ENCODE measurements at regions not wholly inside any gene's neighbourhood (a gene's known extent, or its start where the extent isn't known, plus 50 kb on each side); places are given as distances from the start of the nearest gene placed in this dataset.

GRCh38 chr2:16282511-16282910, 342.2 kb downstream of the MYCN start:
- Mint-ChIP-seq H3K27ac (no peak overlapping the region), H3K4me3 (no peak overlapping the region), H3K36me3 (no peaks in the 10 kb centered on the region), H3K27me3 (no peaks in the 10 kb centered on the region), H3K9me3 (no peaks in the 10 kb centered on the region), H3K4me1 (ENCODE audit: low read depth in 2 of 2) (no peaks in the 10 kb centered on the region)
- DNase-seq (ENCODE audit: low spot score) (no peak), ATAC-seq (no peak)

DNA sequence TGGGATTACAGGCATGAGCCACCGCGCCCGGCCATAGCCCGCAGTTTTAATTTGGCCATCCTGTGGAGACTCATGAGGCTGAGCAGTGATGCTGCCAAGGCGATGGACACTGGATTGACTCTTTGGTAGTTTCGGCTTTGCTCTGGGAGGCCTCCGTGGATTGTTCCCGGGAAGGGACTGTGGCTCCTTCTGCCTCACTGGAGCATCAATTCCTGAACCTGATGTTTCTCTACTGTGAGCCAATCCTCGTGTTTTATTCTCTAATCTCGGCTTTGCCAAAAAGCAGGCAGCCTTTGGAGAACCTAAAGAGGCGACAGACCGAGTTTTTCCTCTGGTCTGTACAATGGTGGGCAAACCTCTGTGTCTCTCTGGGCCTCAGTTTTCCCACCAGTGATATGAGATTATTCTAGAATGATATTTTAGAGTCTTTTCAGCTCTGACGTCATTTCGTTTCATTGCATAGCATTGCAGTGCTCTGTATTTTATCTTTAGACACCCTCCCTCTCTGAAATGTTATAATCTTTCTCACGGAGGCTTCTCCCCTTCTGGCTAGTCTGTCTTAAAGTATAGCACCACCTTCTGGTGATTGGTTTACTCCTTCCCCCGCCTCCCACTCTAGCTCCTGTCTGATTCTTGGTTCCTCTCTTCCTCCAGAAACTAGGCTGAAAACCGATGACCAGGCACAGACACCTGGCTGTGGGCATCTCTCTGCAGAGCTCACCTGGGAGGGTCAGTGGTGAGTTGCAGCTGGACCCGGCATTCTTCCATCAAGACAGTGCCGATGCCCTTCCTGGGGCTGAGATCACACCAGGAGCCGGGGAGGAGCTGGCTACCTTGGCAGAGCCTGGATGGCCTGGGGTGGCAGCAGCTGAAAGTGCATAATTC, 341.3 kb downstream of the MYCN start:
- Mint-ChIP-seq H3K4me3 (no peak overlapping the region), H3K9me3 (no peaks in the 10 kb centered on the region), H3K4me1 (ENCODE audit: low read depth in 2 of 2) (peaks cover 0 to 2% of the 10 kb centered on the region in 2 donors), H3K27me3 (peaks cover 0 to 2% of the 10 kb centered on the region in 2 donors), H3K36me3 (no peaks in the 10 kb centered on the region), H3K27ac (no peak overlapping the region)
- ATAC-seq (no peak), DNase-seq (ENCODE audit: low spot score) (no peak)

GRCh38 chr2:16280081-16280480, 339.7 kb downstream of the MYCN start:
- ATAC-seq (peak in 1 of 2 donors; percentile 30), DNase-seq (ENCODE audit: low spot score) (no peak)
- Mint-ChIP-seq H3K4me1 (ENCODE audit: low read depth in 2 of 2) (peaks cover 0 to 2% of the 10 kb centered on the region in 2 donors), H3K9me3 (no peaks in the 10 kb centered on the region), H3K36me3 (no peaks in the 10 kb centered on the region), H3K27ac (no peak overlapping the region), H3K4me3 (no peak overlapping the region), H3K27me3 (peaks cover 0 to 2% of the 10 kb centered on the region in 2 donors)

DNA sequence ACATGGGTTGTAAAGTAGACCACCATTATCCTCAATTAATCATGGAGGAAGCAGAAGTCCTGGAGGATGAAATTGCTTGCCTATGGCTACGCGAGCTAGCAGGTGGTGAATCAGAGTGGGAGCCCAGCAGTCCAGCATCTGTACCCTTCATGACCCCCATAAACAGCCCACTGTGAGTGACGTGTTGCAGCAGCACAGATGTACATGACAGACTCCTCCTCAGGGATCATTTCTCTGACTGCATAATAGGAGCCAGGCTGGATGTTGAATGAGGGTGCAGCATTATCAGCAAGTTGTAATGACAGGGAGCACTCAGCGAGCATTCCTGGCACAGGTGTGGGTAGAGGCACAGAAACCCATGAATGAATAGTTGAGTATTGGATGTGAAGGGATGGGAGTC, 339.3 kb downstream of the MYCN start:
- peaks cover 0 to 2% of the 10 kb centered on the region in 2 donors for H3K27me3 Mint-ChIP-seq
- H3K9me3 Mint-ChIP-seq: no peaks in the 10 kb centered on the region
- H3K4me3 Mint-ChIP-seq: no peak overlapping the region
- peaks cover 0 to 2% of the 10 kb centered on the region in 2 donors for H3K4me1 Mint-ChIP-seq (ENCODE audit: low read depth in 2 of 2)
- no peak overlapping the region for H3K27ac Mint-ChIP-seq
- ATAC-seq (peak in 1 of 2 donors; percentile 7), DNase-seq (ENCODE audit: low spot score) (no peak)
- H3K36me3 Mint-ChIP-seq: no peaks in the 10 kb centered on the region

DNA sequence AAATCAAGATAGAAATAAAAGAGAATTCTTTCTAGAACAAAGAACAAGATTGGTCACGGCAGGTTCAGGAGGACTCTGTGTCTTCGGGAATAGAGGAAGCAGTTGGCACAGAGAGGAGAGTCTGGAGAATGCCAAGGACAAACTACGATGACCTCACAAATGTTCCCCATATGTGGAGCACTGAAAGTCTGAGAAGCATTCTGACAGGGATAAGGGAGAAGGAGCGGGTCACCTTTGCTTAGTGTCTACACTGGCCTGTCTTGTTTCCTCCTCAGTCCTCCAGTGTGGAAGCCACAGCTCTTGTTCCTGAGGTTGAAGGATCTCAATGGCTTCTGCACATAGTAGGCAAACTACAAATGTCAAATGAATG, 338.8 kb downstream of the MYCN start:
- ATAC-seq: no peak
- no peak for DNase-seq (ENCODE audit: low spot score)
- H3K27me3 Mint-ChIP-seq: peaks cover 0 to 2% of the 10 kb centered on the region in 2 donors
- H3K4me3 Mint-ChIP-seq: no peak overlapping the region
- no peaks in the 10 kb centered on the region for H3K36me3 Mint-ChIP-seq
- H3K27ac Mint-ChIP-seq: no peak overlapping the region
- H3K4me1 Mint-ChIP-seq (ENCODE audit: low read depth in 2 of 2): peaks cover 0 to 2% of the 10 kb centered on the region in 2 donors
- H3K9me3 Mint-ChIP-seq: no peaks in the 10 kb centered on the region

DNA sequence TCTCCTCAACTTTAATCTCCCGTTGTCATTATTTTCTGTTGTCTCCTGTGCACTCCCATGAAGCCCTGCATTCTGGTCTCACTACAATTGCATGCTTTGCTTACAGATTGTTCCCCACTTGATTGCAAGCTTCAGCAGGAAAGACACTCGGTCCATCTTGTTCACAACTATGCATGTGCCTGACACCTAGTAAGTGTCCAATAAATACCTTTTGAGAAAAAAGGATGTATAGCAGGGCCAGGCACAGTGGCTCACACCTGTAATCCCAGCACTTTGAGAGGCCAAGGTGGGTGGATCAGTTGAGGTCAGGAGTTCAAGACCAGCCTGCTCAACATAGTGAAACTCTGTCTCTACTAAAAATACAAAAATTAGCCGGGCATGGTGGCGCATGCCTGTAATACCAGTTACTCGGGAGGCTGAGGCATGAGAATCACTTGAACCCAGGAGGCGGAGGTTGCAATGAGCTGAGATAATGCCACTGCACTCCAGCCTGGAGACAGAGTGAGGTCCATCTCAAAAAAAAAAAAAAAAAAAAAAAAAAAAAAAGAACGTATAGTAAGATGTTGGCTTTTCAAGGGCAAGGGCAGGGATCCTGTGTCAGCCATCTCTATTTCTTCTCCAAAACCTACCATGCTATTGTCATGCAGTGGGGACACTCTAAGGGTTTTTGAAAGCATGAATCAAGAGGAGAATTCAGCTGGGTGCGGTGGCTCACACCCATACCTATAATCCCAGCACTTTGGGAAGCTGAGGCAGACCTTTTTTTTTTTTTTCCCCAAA, 338.3 kb downstream of the MYCN start:
- Mint-ChIP-seq H3K36me3 (no peaks in the 10 kb centered on the region), H3K27ac (no peak overlapping the region), H3K27me3 (peaks cover 0 to 2% of the 10 kb centered on the region in 2 donors), H3K4me1 (ENCODE audit: low read depth in 2 of 2) (peaks cover 0 to 2% of the 10 kb centered on the region in 2 donors), H3K4me3 (no peak overlapping the region), H3K9me3 (no peaks in the 10 kb centered on the region)
- no peak for ATAC-seq
- DNase-seq (ENCODE audit: low spot score): no peak

- no peak for DNase-seq (ENCODE audit: low spot score)
- Mint-ChIP-seq H3K27me3 (peaks cover 0 to 4% of the 10 kb centered on the region in 2 donors), H3K4me3 (no peak overlapping the region), H3K4me1 (ENCODE audit: low read depth in 2 of 2) (peaks cover 0 to 2% of the 10 kb centered on the region in 2 donors), H3K27ac (no peak overlapping the region), H3K36me3 (no peaks in the 10 kb centered on the region), H3K9me3 (no peaks in the 10 kb centered on the region)
- peak in 1 of 2 donors; percentile 37 for ATAC-seq
Observed at GRCh38 chr2:16277117-16277516, 336.8 kb downstream of the MYCN start.

GRCh38 chr2:16275661-16276060, 335.3 kb downstream of the MYCN start:
- ATAC-seq: no peak

GRCh38 chr2:16275131-16275530, 334.8 kb downstream of the MYCN start:
- DNase-seq (ENCODE audit: low spot score): no peak
- Mint-ChIP-seq H3K27ac (no peak overlapping the region), H3K36me3 (no peaks in the 10 kb centered on the region), H3K27me3 (peaks cover 0 to 10% of the 10 kb centered on the region in 2 donors), H3K4me3 (no peak overlapping the region), H3K9me3 (no peaks in the 10 kb centered on the region), H3K4me1 (ENCODE audit: low read depth in 2 of 2) (peaks cover 0 to 2% of the 10 kb centered on the region in 2 donors)
- ATAC-seq: no peak

More at GRCh38 chr2:16275661-16276060, 335.3 kb downstream of the MYCN start:
- no peak overlapping the region for H3K4me3 Mint-ChIP-seq
- peaks cover 0 to 2% of the 10 kb centered on the region in 2 donors for H3K4me1 Mint-ChIP-seq (ENCODE audit: low read depth in 2 of 2)
- H3K9me3 Mint-ChIP-seq: no peaks in the 10 kb centered on the region
- peaks cover 0 to 9% of the 10 kb centered on the region in 2 donors for H3K27me3 Mint-ChIP-seq
- DNase-seq (ENCODE audit: low spot score): no peak
- H3K27ac Mint-ChIP-seq: no peak overlapping the region
- H3K36me3 Mint-ChIP-seq: no peaks in the 10 kb centered on the region

DNA sequence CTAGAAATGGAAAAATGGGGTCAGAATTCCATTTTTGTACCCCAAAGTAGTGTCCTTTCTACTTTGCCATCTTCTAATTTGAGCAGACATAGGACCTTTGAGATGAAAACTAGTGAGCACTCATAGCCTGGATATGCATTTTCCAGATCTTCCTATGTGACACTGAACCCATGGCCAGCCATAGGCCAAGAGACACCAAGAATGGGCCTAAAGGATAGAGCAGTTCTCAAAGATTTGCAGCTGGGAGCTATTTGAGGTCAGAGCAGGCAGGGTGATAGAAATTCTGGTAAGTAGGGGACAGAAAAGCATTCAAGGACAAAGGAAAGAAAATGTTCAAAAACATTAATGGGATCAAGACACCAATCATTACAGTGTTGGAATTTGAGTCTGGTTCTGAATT, 332.8 kb downstream of the MYCN start:
- peaks cover 0 to 10% of the 10 kb centered on the region in 2 donors for H3K27me3 Mint-ChIP-seq
- ATAC-seq (no peak), DNase-seq (ENCODE audit: low spot score) (no peak)
- H3K4me3 Mint-ChIP-seq: no peak overlapping the region
- no peaks in the 10 kb centered on the region for H3K36me3 Mint-ChIP-seq
- no peak overlapping the region for H3K27ac Mint-ChIP-seq
- H3K4me1 Mint-ChIP-seq (ENCODE audit: low read depth in 2 of 2): peaks cover 0 to 2% of the 10 kb centered on the region in 2 donors
- H3K9me3 Mint-ChIP-seq: no peaks in the 10 kb centered on the region

DNA sequence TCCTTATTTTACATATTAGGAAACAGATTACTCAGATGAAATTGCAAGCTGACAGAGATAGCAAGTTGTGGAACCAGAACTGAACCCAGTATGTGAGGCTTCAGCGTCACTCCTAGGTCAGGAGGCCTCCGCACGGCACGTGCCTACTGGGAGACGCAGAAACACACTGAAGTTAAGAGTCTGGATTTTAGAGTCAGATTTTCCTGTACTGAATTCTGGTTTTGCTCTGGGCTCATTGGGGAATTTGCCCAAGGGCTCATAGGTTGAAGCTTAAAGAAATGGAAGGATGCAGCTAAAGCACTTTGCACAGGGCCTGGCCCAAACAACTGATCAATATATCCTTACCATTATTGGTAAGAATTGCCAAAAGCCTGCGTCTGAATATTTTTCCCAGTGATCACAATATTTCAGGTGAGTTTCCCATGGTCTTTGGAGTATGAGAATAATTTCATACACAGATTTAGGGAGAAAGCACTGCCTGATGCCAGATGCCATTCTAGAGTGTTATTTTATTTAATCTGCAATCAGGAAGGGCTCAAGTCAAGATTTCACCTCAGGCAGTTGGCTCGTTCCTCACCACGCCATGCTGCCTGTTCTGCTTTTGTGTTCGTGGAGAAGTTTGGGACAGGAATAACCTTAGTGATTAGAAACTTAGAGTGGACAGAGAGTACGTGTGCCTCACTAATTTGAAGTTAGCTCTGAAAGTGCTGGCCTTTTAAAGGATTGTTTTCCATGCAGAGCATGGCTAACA, 331.9 kb downstream of the MYCN start:
- Mint-ChIP-seq H3K36me3 (no peaks in the 10 kb centered on the region), H3K27me3 (peaks cover 0 to 10% of the 10 kb centered on the region in 2 donors), H3K9me3 (no peaks in the 10 kb centered on the region), H3K27ac (no peak overlapping the region), H3K4me1 (ENCODE audit: low read depth in 2 of 2) (peaks cover 0 to 2% of the 10 kb centered on the region in 2 donors), H3K4me3 (no peak overlapping the region)
- DNase-seq (ENCODE audit: low spot score): no peak
- ATAC-seq: no peak

DNA sequence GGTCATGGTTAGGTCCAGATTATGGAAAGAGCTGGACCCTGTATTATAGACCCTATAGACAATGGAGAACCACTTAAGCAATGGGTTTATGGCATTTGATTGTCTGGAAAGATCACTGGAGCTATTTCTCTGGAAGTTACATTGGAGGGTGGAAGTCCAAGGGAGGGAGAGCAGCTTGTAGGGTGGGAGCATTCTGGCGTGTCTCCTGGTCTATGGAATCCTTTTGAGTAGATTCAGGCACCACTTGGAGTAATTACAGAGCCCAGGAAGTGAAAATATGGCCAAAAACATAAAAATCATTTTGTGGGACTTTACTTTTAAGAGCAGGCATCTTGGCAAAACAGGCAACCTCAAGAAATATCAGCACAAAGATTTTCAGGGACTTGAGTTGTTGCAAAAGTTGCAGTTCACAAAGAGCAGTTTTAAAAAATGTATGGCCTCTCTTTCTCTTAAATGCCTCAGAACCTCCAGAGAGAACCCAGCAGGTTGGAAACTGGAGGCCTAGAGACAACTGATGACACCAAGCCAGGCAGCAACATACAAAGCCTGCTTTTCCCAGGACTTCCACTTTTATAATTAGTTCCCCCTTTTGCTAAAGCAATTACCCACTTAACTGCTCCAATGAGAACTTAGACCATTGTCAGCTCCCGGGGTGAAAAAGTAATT, 331.0 kb downstream of the MYCN start:
- DNase-seq (ENCODE audit: low spot score) (no peak), ATAC-seq (no peak)
- Mint-ChIP-seq H3K27me3 (peaks cover 0 to 8% of the 10 kb centered on the region in 2 donors), H3K4me3 (no peak overlapping the region), H3K4me1 (ENCODE audit: low read depth in 2 of 2) (no peaks in the 10 kb centered on the region), H3K27ac (no peak overlapping the region), H3K9me3 (no peaks in the 10 kb centered on the region), H3K36me3 (no peaks in the 10 kb centered on the region)

- DNase-seq (ENCODE audit: low spot score) (no peak), ATAC-seq (no peak)
- no peaks in the 10 kb centered on the region for H3K9me3 Mint-ChIP-seq
- H3K27ac Mint-ChIP-seq: no peak overlapping the region
- H3K36me3 Mint-ChIP-seq: no peaks in the 10 kb centered on the region
- H3K4me3 Mint-ChIP-seq: no peak overlapping the region
- peaks cover 0 to 8% of the 10 kb centered on the region in 2 donors for H3K27me3 Mint-ChIP-seq
- no peaks in the 10 kb centered on the region for H3K4me1 Mint-ChIP-seq (ENCODE audit: low read depth in 2 of 2)
Observed at GRCh38 chr2:16270441-16270840, 330.1 kb downstream of the MYCN start.
